ENCODE measurements at regions not wholly inside any gene's neighbourhood (a gene's known extent, or its start where the extent isn't known, plus 50 kb on each side); places are given as distances from the start of the nearest gene placed in this dataset.

- Histone ChIP-seq H3K9me3 (ENCODE audit: control insufficient read depth, low read length) (no peaks in the 10 kb centered on the region), H3K27ac (ENCODE audit: low read length) (no peak overlapping the region), H3K4me1 (ENCODE audit: control insufficient read depth, insufficient read depth, low read length) (peaks cover 5% of the 10 kb centered on the region), H3K4me3 (ENCODE audit: low read length) (no peak overlapping the region), H3K27me3 (ENCODE audit: control insufficient read depth, insufficient read depth) (no peaks in the 10 kb centered on the region)
- 62% methylated on average over 3 of the region's 3 CpGs for WGBS
- DNase-seq = no peak
- intact Hi-C loops (cut with DNase I) = loop anchor here in 2 of 4 donors (10.0 kb wide), 1 partner anchor 108 kb away; the partner anchor contains the start of gene KCTD15 (in 2 of the 2)
- ATAC-seq = no peak
Observed at GRCh38 chr19:33902395-33902794, 105.7 kb downstream of the KCTD15 start.

- ATAC-seq (no peak), DNase-seq (no peak)
- 80% methylated on average over 14 of the region's 22 CpGs for WGBS
- no peaks in the 10 kb centered on the region for H3K9me3 ChIP-seq (ENCODE audit: control insufficient read depth, low read length)
- peaks cover 5% of the 10 kb centered on the region for H3K4me1 ChIP-seq (ENCODE audit: control insufficient read depth, insufficient read depth, low read length)
- no peaks in the 10 kb centered on the region for H3K27me3 ChIP-seq (ENCODE audit: control insufficient read depth, insufficient read depth)
- intact Hi-C loops (cut with DNase I) = loop anchor here in 2 of 4 donors (10.0 kb wide), 1 partner anchor 108 kb away; the partner anchor contains the start of gene KCTD15 (in 2 of the 2)
- H3K27ac ChIP-seq (ENCODE audit: low read length) = no peak overlapping the region
- no peak overlapping the region for H3K4me3 ChIP-seq (ENCODE audit: low read length)
Observed at GRCh38 chr19:33902802-33903488, 106.3 kb downstream of the KCTD15 start.

- Histone ChIP-seq H3K9me3 (ENCODE audit: control insufficient read depth, low read length) (no peaks in the 10 kb centered on the region), H3K4me3 (ENCODE audit: low read length) (no peak overlapping the region), H3K27me3 (ENCODE audit: control insufficient read depth, insufficient read depth) (no peaks in the 10 kb centered on the region), H3K27ac (ENCODE audit: low read length) (no peak overlapping the region), H3K4me1 (ENCODE audit: control insufficient read depth, insufficient read depth, low read length) (peaks cover 5% of the 10 kb centered on the region)
- DNase-seq (no peak), ATAC-seq (no peak)
- WGBS = 78% methylated on average over 9 of the region's 9 CpGs
- intact Hi-C loops (cut with DNase I) = loop anchor here in 2 of 4 donors (10.0 kb wide), 1 partner anchor 109 kb away; the partner anchor contains the start of gene KCTD15 (in 2 of the 2)
Observed at GRCh38 chr19:33903489-33903850, 106.8 kb downstream of the KCTD15 start.

GRCh38 chr19:33904681-33905080 is 108.0 kb downstream of the KCTD15 start:
- ATAC-seq (peak in 1 of 2 donors; percentile 51), DNase-seq (peak; percentile 43 to 52 (median 49))
- intact Hi-C loops (cut with DNase I) = loop anchor here in 2 of 4 donors (10.0 kb wide), 1 partner anchor 110 kb away; the partner anchor contains the start of gene KCTD15 (in 2 of the 2)
- H3K4me1 ChIP-seq (ENCODE audit: control insufficient read depth, insufficient read depth, low read length) = peaks cover 5% of the 10 kb centered on the region
- WGBS = 61% methylated on average over 7 of the region's 7 CpGs
- H3K27me3 ChIP-seq (ENCODE audit: control insufficient read depth, insufficient read depth) = no peaks in the 10 kb centered on the region
- H3K9me3 ChIP-seq (ENCODE audit: control insufficient read depth, low read length) = no peaks in the 10 kb centered on the region
- H3K4me3 ChIP-seq (ENCODE audit: low read length) = no peak overlapping the region
- peak overlapping the region; percentile 94 for H3K27ac ChIP-seq (ENCODE audit: low read length)

DNA sequence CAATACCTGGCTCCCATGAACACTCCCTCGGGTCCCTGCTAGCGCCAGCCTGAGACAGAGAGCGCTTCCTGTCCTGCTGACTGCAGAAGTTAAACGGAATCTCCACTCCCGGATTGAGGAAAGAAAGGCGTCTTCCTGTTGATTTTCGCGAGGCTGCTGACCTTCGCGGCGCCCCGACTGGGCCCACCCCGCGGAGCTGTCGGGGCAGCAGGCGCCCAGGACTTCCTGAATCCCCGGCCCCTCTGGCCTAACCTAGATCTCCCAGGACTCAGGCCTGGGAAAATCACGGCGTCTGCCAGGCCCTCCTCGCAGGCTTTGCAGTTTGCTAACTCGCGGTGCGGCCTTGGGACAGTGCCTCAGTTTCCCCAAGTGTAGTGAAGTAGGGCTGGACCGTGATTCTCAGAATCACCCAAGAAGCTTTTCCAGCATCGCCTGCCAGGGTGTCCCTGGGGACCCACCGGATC is 108.8 kb downstream of the KCTD15 start:
- Histone ChIP-seq H3K4me1 (ENCODE audit: control insufficient read depth, insufficient read depth, low read length) (peaks cover 5% of the 10 kb centered on the region), H3K4me3 (ENCODE audit: low read length) (peak overlapping the region; percentile 75), H3K9me3 (ENCODE audit: control insufficient read depth, low read length) (no peaks in the 10 kb centered on the region), H3K27me3 (ENCODE audit: control insufficient read depth, insufficient read depth) (no peaks in the 10 kb centered on the region), H3K27ac (ENCODE audit: low read length) (peak overlapping the region; percentile 94)
- WGBS = 4% methylated on average over 26 of the region's 26 CpGs
- DNase-seq (peak; percentile 60 to 76 (median 74)), ATAC-seq (peak; percentile 59 to 81)
- intact Hi-C loops (cut with DNase I) = loop anchor here in 2 of 4 donors (10.0 kb wide), 1 partner anchor 111 kb away; the partner anchor contains the start of gene KCTD15 (in 2 of the 2)

- peak; percentile 94 to 95 for ATAC-seq
- Histone ChIP-seq H3K9me3 (ENCODE audit: control insufficient read depth, low read length) (no peaks in the 10 kb centered on the region), H3K4me3 (ENCODE audit: low read length) (peak overlapping the region; percentile 75), H3K27ac (ENCODE audit: low read length) (peak overlapping the region; percentile 94), H3K4me1 (ENCODE audit: control insufficient read depth, insufficient read depth, low read length) (peaks cover 2% of the 10 kb centered on the region), H3K27me3 (ENCODE audit: control insufficient read depth, insufficient read depth) (no peaks in the 10 kb centered on the region)
- WGBS = 2% methylated on average over 60 of the region's 60 CpGs
- peak; percentile 88 to 93 (median 93) for DNase-seq
- intact Hi-C loops (cut with DNase I) = loop anchor here in 2 of 4 donors (10.0 kb wide), 1 partner anchor 111 kb away; the partner anchor contains the start of gene KCTD15 (in 2 of the 2)
Observed at GRCh38 chr19:33905937-33906577, 109.4 kb downstream of the KCTD15 start.

GRCh38 chr19:33906578-33907335 is 110.1 kb downstream of the KCTD15 start:
- ATAC-seq (peak; percentile 58 to 62), DNase-seq (peak; percentile 42 to 75 (median 74))
- H3K27ac ChIP-seq (ENCODE audit: low read length) = peak overlapping the region; percentile 55
- no peaks in the 10 kb centered on the region for H3K27me3 ChIP-seq (ENCODE audit: control insufficient read depth, insufficient read depth)
- WGBS = 13% methylated on average over 59 of the region's 59 CpGs
- H3K9me3 ChIP-seq (ENCODE audit: control insufficient read depth, low read length) = no peaks in the 10 kb centered on the region
- H3K4me1 ChIP-seq (ENCODE audit: control insufficient read depth, insufficient read depth, low read length) = peaks cover 2% of the 10 kb centered on the region
- peak overlapping the region; percentile 75 for H3K4me3 ChIP-seq (ENCODE audit: low read length)
- intact Hi-C loops (cut with DNase I) = loop anchor here in 2 of 4 donors (10.0 kb wide), 1 partner anchor 112 kb away; the partner anchor contains the start of gene KCTD15 (in 2 of the 2)

- H3K9me3 ChIP-seq (ENCODE audit: control insufficient read depth, low read length) = no peaks in the 10 kb centered on the region
- no peak overlapping the region for H3K27ac ChIP-seq (ENCODE audit: low read length)
- H3K27me3 ChIP-seq (ENCODE audit: control insufficient read depth, insufficient read depth) = no peaks in the 10 kb centered on the region
- DNase-seq (no peak), ATAC-seq (no peak)
- 87% methylated on average over 7 of the region's 7 CpGs for WGBS
- no peaks in the 10 kb centered on the region for H3K4me1 ChIP-seq (ENCODE audit: control insufficient read depth, insufficient read depth, low read length)
- intact Hi-C loops (cut with DNase I) = no loop called here
- no peak overlapping the region for H3K4me3 ChIP-seq (ENCODE audit: low read length)
Observed at GRCh38 chr19:33910922-33911321, 114.3 kb downstream of the KCTD15 start.

DNA sequence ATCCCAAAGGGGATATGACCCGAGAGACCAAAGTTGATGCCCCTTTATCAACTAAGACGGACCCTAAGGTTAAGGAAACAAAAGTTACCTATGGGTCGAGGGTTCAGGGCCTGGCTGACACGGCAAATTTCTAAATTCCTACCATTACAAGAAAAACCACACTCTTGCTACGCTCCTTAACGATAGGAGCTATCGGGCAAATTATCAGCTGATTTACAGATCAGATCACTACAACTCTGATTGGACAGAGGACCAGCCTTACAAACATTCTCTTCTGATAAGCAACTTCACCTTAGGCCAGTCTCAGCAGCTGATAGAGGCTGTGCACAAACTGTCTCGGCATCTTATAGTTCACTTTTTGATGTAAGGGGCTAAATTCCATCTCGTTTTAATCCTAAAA is 117.9 kb downstream of the KCTD15 start:
- ATAC-seq (no peak), DNase-seq (no peak)
- H3K27ac ChIP-seq (ENCODE audit: low read length) = no peak overlapping the region
- 56% methylated on average over 9 of the region's 9 CpGs for WGBS
- H3K4me1 ChIP-seq (ENCODE audit: control insufficient read depth, insufficient read depth, low read length) = no peaks in the 10 kb centered on the region
- intact Hi-C loops (cut with DNase I) = no loop called here
- no peak overlapping the region for H3K4me3 ChIP-seq (ENCODE audit: low read length)
- no peaks in the 10 kb centered on the region for H3K27me3 ChIP-seq (ENCODE audit: control insufficient read depth, insufficient read depth)
- H3K9me3 ChIP-seq (ENCODE audit: control insufficient read depth, low read length) = no peaks in the 10 kb centered on the region

DNA sequence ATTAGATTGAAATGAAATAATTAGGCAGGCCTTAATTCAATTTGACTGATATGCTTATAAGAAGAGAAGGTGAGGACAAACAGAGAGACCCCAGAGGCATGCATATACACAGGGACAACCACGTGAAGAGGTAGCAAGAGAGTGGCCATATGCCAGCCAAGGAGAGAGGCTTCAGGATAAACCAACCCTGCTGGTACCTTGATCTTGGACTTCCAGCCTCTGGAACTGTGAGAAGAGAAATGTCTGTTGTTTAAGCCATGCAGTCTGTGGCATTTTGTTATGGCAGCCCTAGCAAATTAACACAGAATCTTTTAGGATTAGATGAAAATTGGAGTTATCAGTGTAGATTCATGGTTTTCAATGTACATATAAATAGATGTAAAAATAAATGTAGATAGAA is 120.1 kb downstream of the KCTD15 start:
- no peak for ATAC-seq
- no peaks in the 10 kb centered on the region for H3K27me3 ChIP-seq (ENCODE audit: control insufficient read depth, insufficient read depth)
- H3K4me1 ChIP-seq (ENCODE audit: control insufficient read depth, insufficient read depth, low read length) = no peaks in the 10 kb centered on the region
- WGBS = 80% methylated on average over 1 of the region's 1 CpG
- H3K4me3 ChIP-seq (ENCODE audit: low read length) = no peak overlapping the region
- intact Hi-C loops (cut with DNase I) = no loop called here
- no peak for DNase-seq
- no peaks in the 10 kb centered on the region for H3K9me3 ChIP-seq (ENCODE audit: control insufficient read depth, low read length)
- H3K27ac ChIP-seq (ENCODE audit: low read length) = no peak overlapping the region
